ENCODE measurements at regions not wholly inside any gene's neighbourhood (a gene's known extent, or its start where the extent isn't known, plus 50 kb on each side); places are given as distances from the start of the nearest gene placed in this dataset.

- peaks cover 56% of the 10 kb centered on the region for H3K27me3 ChIP-seq (ENCODE audit: low read length)
- H3K36me3 ChIP-seq (ENCODE audit: low read depth, low read length), result no peaks in the 10 kb centered on the region
- no peaks in the 10 kb centered on the region for H3K9me2 ChIP-seq (replicated peaks; ENCODE audit: low read length)
- no TSS peak for BruUV-seq (replicated peaks)
- no peaks in the 10 kb centered on the region for H4K20me1 ChIP-seq (ENCODE audit: low read length)
- DNase-seq (no peak), ATAC-seq (no peak)
- no peaks in the 10 kb centered on the region for H3K4me1 ChIP-seq (ENCODE audit: insufficient read depth, low read length)
- H3K27ac ChIP-seq (ENCODE audit: low read length), result no peak overlapping the region
- intact Hi-C loops (cut with micrococcal nuclease), result no loop called here
- no peaks in the 10 kb centered on the region for H3K79me2 ChIP-seq (ENCODE audit: low read length)
- POLR2A ChIA-PET (ENCODE audit: unreplicated experiment), result no interaction called here
- no peaks in the 10 kb centered on the region for H3K9me3 ChIP-seq (ENCODE audit: low read length)
- no peak overlapping the region for H3K4me2 ChIP-seq (ENCODE audit: low read length)
- no peak overlapping the region for H2AFZ ChIP-seq (ENCODE audit: low read length)
- H3F3A ChIP-seq (ENCODE audit: low read length, unreplicated experiment), result no peaks in the 10 kb centered on the region
- no peak overlapping the region for H3K9ac ChIP-seq (ENCODE audit: low read length)
- no peak for TF ChIP-seq EZH2 (IDR thresholded peaks at IDR 0.05; ENCODE audit: low read length, unreplicated experiment)
- CTCF ChIA-PET, result no interaction called here
- H3K4me3 ChIP-seq (ENCODE audit: low read length), result no peak overlapping the region
These were observed 145.8 kb upstream of the SFRP2 start for GRCh38 chr4:153934688-153935017.

DNA sequence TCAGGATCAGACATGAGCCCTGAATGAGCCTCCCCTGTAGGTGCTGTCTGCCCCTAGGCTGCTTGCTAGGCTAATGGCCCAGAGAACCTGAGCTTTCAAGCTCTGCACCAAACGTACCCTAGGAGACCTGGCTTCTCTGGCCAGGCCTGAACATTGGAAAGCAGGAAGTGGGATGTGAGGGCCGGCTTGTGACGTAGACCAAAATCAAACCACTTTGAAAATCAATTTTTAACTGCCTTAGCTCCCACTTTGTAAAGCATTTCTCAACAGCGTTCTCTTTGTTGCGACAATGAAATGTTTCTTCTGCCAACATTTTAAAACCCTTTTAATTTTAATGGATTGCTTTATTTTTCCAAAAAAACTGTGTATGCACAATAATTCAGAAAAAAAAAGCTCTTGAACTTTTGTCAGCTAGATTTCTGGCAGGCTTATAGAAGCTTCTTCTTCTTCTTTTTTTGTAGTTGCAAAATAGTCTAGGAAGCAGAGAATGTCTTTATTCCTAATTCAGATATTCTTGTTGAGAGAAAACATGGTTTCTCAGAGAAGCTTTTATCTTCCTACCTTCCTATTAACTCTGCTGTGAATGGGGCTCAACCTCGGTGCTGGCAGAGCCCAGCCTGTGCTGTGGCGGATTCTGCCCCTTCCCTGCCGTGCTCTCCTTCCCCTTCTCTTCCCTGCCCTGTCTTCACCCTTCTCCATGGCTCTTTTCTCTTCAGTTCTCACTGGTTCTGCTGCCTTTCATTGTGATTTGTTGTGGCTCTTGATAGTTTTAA, 145.2 kb upstream of the SFRP2 start:
- Histone ChIP-seq H2AFZ (ENCODE audit: low read length) (no peak overlapping the region), H3K36me3 (ENCODE audit: low read depth, low read length) (no peaks in the 10 kb centered on the region), H3K4me3 (ENCODE audit: low read length) (no peak overlapping the region), H3F3A (ENCODE audit: low read length, unreplicated experiment) (no peaks in the 10 kb centered on the region), H3K4me2 (ENCODE audit: low read length) (no peak overlapping the region), H3K27me3 (ENCODE audit: low read length) (peaks cover 56% of the 10 kb centered on the region), H3K4me1 (ENCODE audit: insufficient read depth, low read length) (no peaks in the 10 kb centered on the region), H3K9ac (ENCODE audit: low read length) (no peak overlapping the region), H4K20me1 (ENCODE audit: low read length) (no peaks in the 10 kb centered on the region), H3K79me2 (ENCODE audit: low read length) (no peaks in the 10 kb centered on the region), H3K27ac (ENCODE audit: low read length) (no peak overlapping the region), H3K9me2 (replicated peaks; ENCODE audit: low read length) (no peaks in the 10 kb centered on the region), H3K9me3 (ENCODE audit: low read length) (no peaks in the 10 kb centered on the region)
- ChIA-PET POLR2A (ENCODE audit: unreplicated experiment) (no interaction called here), CTCF (no interaction called here)
- no peak for DNase-seq
- TF ChIP-seq EZH2 (IDR thresholded peaks at IDR 0.05; ENCODE audit: low read length, unreplicated experiment), result no peak
- TF ChIP-seq CTCF (conservative IDR thresholded peaks at IDR 0.05; ENCODE audit: low read depth, low read length), result no peak
- TF ChIP-seq EZH2phosphoT487 (IDR thresholded peaks at IDR 0.05; ENCODE audit: borderline replicate concordance, low read length), result no peak
- BruUV-seq (replicated peaks), result no TSS peak
- no peak for ATAC-seq
- intact Hi-C loops (cut with micrococcal nuclease), result no loop called here

GRCh38 chr4:153931804-153932203, 142.9 kb upstream of the SFRP2 start:
- no peaks in the 10 kb centered on the region for H3F3A ChIP-seq (ENCODE audit: low read length, unreplicated experiment)
- no peaks in the 10 kb centered on the region for H3K79me2 ChIP-seq (ENCODE audit: low read length)
- no peak overlapping the region for H3K9ac ChIP-seq (ENCODE audit: low read length)
- H3K4me1 ChIP-seq (ENCODE audit: insufficient read depth, low read length), result no peaks in the 10 kb centered on the region
- no peak for TF ChIP-seq EZH2phosphoT487 (IDR thresholded peaks at IDR 0.05; ENCODE audit: borderline replicate concordance, low read length)
- TF ChIP-seq EZH2 (IDR thresholded peaks at IDR 0.05; ENCODE audit: low read length, unreplicated experiment), result no peak
- TF ChIP-seq CTCF (conservative IDR thresholded peaks at IDR 0.05; ENCODE audit: low read depth, low read length), result no peak
- CTCF ChIA-PET, result no interaction called here
- no peaks in the 10 kb centered on the region for H4K20me1 ChIP-seq (ENCODE audit: low read length)
- intact Hi-C loops (cut with micrococcal nuclease), result no loop called here
- H3K9me3 ChIP-seq (ENCODE audit: low read length), result no peaks in the 10 kb centered on the region
- no peaks in the 10 kb centered on the region for H3K9me2 ChIP-seq (replicated peaks; ENCODE audit: low read length)
- BruUV-seq (replicated peaks), result no TSS peak
- H2AFZ ChIP-seq (ENCODE audit: low read length), result no peak overlapping the region
- POLR2A ChIA-PET (ENCODE audit: unreplicated experiment), result no interaction called here
- ATAC-seq (no peak), DNase-seq (no peak)
- H3K27me3 ChIP-seq (ENCODE audit: low read length), result peaks cover 76% of the 10 kb centered on the region
- no peak overlapping the region for H3K4me2 ChIP-seq (ENCODE audit: low read length)
- H3K4me3 ChIP-seq (ENCODE audit: low read length), result no peak overlapping the region
- H3K27ac ChIP-seq (ENCODE audit: low read length), result no peak overlapping the region
- no peaks in the 10 kb centered on the region for H3K36me3 ChIP-seq (ENCODE audit: low read depth, low read length)
